Mucosa of descending colon (tissue), 3 donors: ENCODE measurements at regions not wholly inside any gene's neighbourhood (a gene's known extent, or its start where the extent isn't known, plus 50 kb on each side); places are given as distances from the start of the nearest gene placed in this dataset.
"Not testable (repeated sequence)": the region's sequence is repeated elsewhere in the genome, so short reads cannot be mapped to it uniquely, and the experiment has no call there.

Experiments
- ATAC-seq: fragments of 200-7000 bp; cut with Tn5 transposase; one replicate; pipeline ENCODE4 v1.9.1; 2020; ENCODE audit warnings: mild to moderate bottlenecking, moderate library complexity
- DNase-seq, 3 donors: peaks; one replicate each; pipeline ENCODE4 v3.0.0-alpha.2; 2020
- H3K36me3 ChIP-seq: fragments of 200-600 bp; one replicate; pipeline ENCODE4 v1.8.0; 2021; ENCODE audit warnings: low read depth, mild to moderate bottlenecking
- H3K4me1 ChIP-seq: fragments of 200-600 bp; one replicate; pipeline ENCODE4 v1.8.0; 2021; ENCODE audit warnings: low read depth, mild to moderate bottlenecking
- H3K4me3 ChIP-seq: fragments of 200-600 bp; one replicate; pipeline ENCODE4 v1.8.0; 2021; ENCODE audit warnings: mild to moderate bottlenecking
- H3K9me3 ChIP-seq: fragments of 200-600 bp; one replicate; pipeline ENCODE4 v1.8.0; 2021; ENCODE audit warnings: mild to moderate bottlenecking
- CTCF ChIP-seq: fragments of 200-600 bp; IDR thresholded peaks from one replicate; pipeline ENCODE4 v1.8.0; 2022; ENCODE audit warnings: antibody characterized with exemption, mild to moderate bottlenecking
- intact Hi-C, 2 donors: fragments of 100-400 bp; cut with DNase I in 1 of 2; cut with micrococcal nuclease in 1 of 2; formaldehyde crosslinking; loops; one replicate each; pipeline versions ENCODE4 v1.11.0 to v1.11.1; 2022; cut with DNase I, micrococcal nuclease
- donor health status: DM: no; HTN: no; CAD: no; lungs with moderate emphysema.
- donor health status: DM: no; HTN: no; CAD: no.
- donor health status: DM: no; HTN: yes; CAD: no.

- Histone ChIP-seq H3K4me1 (no peaks in the 10 kb centered on the region), H3K9me3 (no peaks in the 10 kb centered on the region), H3K4me3 (no peak overlapping the region), H3K36me3 (no peaks in the 10 kb centered on the region)
- no peak for TF ChIP-seq CTCF
- ATAC-seq, result no peak
- intact Hi-C loops, result no loop called here
- DNase-seq, result no peak
Observed at GRCh38 chr6:163750431-163751031, 336.0 kb downstream of the QKI start.

DNA sequence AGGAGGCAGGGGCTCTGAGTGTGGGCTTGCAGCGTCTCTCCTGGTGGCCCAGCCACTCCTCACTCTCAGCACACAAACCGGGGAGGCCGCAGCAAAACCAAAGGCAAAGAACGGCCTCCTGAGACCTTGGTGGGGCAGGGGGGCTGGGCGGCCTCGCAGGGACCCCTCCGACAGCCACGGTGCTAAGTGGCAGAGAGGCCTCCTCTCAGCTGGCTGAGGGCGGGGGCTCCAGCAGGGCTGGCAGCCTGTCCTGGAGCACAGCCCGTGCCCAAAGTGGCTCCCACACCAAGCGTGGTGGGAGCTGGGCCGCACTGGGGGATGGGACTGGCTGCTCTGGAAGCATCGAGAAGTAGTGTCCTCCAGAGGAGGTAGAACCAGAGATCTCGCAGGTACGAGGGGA is 334.4 kb downstream of the QKI start:
- no peak for TF ChIP-seq CTCF
- Histone ChIP-seq H3K36me3 (no peaks in the 10 kb centered on the region), H3K4me1 (no peaks in the 10 kb centered on the region), H3K9me3 (no peaks in the 10 kb centered on the region), H3K4me3 (no peak overlapping the region)
- intact Hi-C loops, result no loop called here
- no peak for ATAC-seq
- no peak for DNase-seq

GRCh38 chr6:163748036-163748435 is 333.5 kb downstream of the QKI start:
- ATAC-seq (no peak), DNase-seq (no peak)
- no peaks in the 10 kb centered on the region for H3K36me3 ChIP-seq

GRCh38 chr6:163747058-163747457 is 332.5 kb downstream of the QKI start:
- intact Hi-C loops, H3K9me3 ChIP-seq, DNase-seq, H3K4me1 ChIP-seq, ATAC-seq, H3K36me3 ChIP-seq, H3K4me3 ChIP-seq: not testable (repeated sequence)

More at GRCh38 chr6:163748036-163748435, 333.5 kb downstream of the QKI start:
- Histone ChIP-seq H3K4me3 (no peak overlapping the region), H3K9me3 (no peaks in the 10 kb centered on the region), H3K4me1 (no peaks in the 10 kb centered on the region)
- no peak for TF ChIP-seq CTCF
- intact Hi-C loops, result no loop called here

DNA sequence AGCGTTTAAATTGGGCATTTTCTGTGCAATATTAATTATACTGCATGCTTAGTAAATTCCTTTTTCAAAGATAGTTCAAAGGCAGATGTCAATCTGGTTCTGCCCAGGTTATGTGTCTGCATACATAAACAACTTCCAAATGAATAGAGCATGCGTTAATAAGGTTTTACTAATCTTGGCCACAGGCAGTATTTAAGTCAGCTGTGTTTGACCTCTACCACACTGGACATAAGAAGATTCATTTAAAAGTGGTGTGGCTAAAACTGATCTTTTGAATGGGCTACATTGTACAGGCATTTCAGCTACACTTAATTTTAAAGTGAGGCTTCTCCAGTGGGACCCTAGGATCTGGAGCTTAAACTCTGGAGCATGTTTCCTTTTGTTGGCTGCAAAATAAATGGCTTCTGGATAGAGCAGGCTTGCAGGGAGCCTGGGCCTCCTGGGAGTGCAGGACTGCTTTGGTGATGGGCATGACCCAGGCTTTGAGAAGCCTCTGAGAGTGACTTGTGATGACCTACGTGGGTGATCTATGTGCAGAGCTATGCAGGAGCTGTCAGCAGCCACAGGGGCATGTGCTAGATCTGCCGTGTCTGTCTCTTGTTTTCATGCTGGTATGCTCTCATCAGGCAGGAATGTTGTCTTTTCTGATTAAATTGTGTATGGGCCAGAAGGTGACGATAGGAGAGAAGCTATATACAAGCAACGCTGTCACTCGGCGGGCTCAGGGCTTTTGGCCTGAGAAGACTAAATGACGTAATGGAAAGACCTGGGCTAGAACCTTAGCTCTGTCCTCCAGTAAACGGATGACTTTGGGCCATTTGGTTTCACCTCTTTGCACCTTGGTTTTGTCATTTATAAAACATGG is 331.2 kb downstream of the QKI start:
- no peaks in the 10 kb centered on the region for H3K4me1 ChIP-seq
- DNase-seq, result no peak
- TF ChIP-seq CTCF, result no peak
- no peaks in the 10 kb centered on the region for H3K36me3 ChIP-seq
- H3K4me3 ChIP-seq, result no peak overlapping the region
- intact Hi-C loops, result no loop called here
- H3K9me3 ChIP-seq, result no peaks in the 10 kb centered on the region
- ATAC-seq, result no peak

GRCh38 chr6:163744256-163744925 is 329.9 kb downstream of the QKI start:
- intact Hi-C loops, result no loop called here
- ATAC-seq, result no peak
- no peak for DNase-seq
- H3K9me3 ChIP-seq, result no peaks in the 10 kb centered on the region
- no peaks in the 10 kb centered on the region for H3K36me3 ChIP-seq
- TF ChIP-seq CTCF, result no peak
- no peaks in the 10 kb centered on the region for H3K4me1 ChIP-seq
- H3K4me3 ChIP-seq, result no peak overlapping the region
